ENCODE measurements at regions not wholly inside any gene's neighbourhood (a gene's known extent, or its start where the extent isn't known, plus 50 kb on each side); places are given as distances from the start of the nearest gene placed in this dataset.

DNA sequence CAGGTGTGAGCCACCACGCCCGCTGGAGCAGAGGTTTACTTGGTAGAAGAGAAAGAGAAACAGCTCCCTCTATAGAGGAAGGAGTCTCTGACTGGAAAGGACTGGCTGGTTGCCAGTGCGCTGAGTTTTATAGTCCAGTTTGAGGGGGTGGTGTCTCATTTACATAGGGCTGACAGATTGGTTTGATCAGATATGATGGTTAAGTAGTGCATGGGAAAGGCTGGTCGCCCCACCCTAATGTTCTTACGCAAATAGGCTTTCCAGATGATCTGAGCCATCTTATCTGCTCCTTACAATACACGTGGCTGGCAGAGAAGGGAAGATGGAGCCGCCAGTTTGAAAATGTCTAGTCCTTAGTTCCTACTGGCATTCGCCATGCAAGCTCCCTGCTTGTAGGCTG is 439.5 kb downstream of the NAF1 start:
- no peak for FAIRE-seq

GRCh38 chr4:162715401-162715800 is 451.3 kb downstream of the NAF1 start:
- no peak for FAIRE-seq

GRCh38 chr4:162707962-162708361 is 458.7 kb downstream of the NAF1 start:
- FAIRE-seq: no peak

- no peak for FAIRE-seq
Measured at GRCh38 chr4:162706632-162707031, 460.1 kb downstream of the NAF1 start.

DNA sequence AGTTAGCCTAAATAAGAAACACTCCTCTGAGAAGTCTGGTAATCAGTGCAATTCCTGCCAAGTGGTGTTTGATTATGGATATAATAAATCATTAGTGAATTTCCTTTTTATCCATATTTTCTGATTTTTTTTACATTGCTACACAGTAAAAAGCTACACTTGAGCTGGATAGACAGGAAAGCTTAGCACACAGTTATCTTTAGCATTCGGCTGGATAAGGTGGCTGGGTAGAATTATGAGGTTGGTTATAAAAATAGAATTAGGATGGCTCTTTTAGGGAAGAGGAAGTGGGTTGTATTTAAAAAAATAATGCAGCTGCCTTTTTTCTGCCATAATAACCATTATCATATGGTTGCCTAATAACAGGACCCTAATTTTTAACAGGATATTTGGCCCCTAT is 460.6 kb downstream of the NAF1 start:
- no peak for FAIRE-seq

DNA sequence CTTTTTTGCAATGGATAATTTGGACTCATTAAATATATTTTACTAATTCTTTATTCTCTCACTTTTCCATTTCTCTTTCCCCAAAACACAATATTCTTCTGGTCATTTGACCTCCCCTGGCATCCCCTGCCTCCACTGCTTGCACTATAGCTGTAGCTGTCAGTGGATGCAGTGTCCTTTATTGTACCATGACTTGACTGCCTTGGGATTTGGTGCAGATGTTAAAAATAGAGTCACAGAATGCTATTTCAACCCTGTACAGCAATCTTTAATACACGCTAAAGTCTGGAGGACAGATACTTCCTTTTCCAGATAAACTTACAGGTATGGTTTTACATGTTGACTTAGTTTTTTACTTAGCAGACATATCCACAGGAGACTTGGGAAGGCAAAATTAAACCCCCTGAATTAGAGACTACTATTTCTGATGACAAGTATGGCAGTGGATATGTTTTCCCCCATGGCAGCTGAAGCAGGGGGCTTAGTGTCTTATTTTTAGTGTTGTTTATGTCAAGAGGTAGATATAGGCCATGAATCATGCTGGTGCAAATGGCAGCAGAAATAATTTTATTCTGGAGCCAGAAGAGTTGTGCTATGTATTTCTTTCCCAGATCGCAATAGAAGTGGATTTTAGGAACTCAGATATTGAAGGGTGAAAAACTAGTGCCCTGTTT is 461.4 kb downstream of the NAF1 start:
- FAIRE-seq: no peak

- no peak for FAIRE-seq
Measured at GRCh38 chr4:162700815-162701361, 465.8 kb downstream of the NAF1 start.

GRCh38 chr4:162700358-162700757 is 466.3 kb downstream of the NAF1 start:
- no peak for FAIRE-seq

DNA sequence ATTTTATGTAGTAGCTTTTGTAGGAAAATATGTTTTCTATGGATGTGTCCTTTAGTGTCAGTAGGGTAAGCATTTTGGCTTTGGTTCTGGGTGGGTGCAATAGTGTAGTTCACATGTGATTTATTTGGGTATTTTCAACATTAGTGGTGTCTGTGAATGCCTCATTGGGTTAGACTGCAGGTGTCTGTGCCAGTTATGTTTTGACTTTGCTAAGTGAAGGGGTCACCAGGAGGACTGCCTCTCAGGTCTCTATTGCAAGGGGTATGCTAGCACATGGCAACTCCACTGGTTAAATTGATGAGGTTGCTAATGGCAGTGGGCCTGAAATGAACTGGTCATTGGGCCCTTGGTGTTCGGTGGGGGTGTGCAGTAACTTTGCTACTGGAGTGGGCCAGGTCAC is 467.1 kb downstream of the NAF1 start:
- no peak for FAIRE-seq

- no peak for FAIRE-seq
Measured at GRCh38 chr4:162685410-162685809, 481.3 kb downstream of the NAF1 start.

GRCh38 chr4:162684998-162685397 is 481.7 kb downstream of the NAF1 start:
- FAIRE-seq: no peak

DNA sequence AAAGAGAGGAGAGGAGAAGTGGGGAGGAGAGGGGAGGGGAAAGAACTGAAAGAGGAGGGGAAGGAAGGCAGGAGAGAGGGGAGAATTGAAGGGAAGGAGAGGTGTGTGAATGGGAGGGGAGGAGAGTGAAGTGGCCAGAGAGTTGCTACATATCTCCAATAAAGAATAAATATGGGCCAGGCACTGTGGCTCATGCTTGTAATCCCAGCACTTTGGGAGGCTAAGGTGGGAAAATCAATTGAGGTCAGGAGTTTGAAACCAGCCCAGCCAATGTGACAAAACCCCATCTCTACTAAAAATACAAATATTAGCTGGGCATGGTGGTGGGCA is 482.4 kb downstream of the NAF1 start:
- no peak for FAIRE-seq

DNA sequence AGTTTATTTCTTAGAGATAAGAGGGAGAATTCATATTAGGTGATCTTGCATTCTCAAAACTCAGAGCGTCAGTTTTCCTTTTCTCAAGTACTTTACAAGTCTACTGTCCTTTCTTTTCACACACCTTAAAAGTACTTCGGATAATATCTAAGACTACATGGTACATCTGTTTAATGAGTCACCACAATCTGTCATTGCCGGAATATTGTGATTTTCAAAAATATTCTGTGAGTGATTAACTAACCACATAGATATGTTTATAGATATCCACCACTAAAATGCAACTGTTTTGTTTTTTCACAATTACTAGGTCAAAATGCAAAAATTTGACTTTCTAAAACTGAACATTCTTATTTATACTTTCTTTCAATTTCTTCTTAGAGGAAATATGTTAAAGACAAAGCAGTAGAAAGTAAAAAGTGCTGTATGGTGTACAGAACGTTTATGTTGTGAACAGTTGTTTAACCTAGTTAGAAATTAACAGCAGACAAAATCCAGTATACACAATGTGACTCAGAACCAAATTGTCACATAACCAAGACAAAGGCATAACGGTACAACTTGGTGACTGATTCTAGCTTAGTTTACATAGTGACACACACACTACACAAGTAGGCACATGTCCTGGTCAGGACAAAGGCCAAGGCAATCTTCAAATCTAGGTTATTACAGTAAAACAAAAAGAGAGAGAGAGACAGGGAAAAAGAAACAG is 482.9 kb downstream of the NAF1 start:
- no peak for FAIRE-seq

- no peak for FAIRE-seq
Measured at GRCh38 chr4:162682651-162683050, 484.0 kb downstream of the NAF1 start.

- FAIRE-seq: no peak
Measured at GRCh38 chr4:162681212-162681611, 485.5 kb downstream of the NAF1 start.

- no peak for FAIRE-seq
Measured at GRCh38 chr4:162675661-162676060, 491.0 kb downstream of the NAF1 start.

- no peak for FAIRE-seq
Measured at GRCh38 chr4:162661913-162662312, 498.1 kb upstream of the FSTL5 start.

- no peak for FAIRE-seq
Measured at GRCh38 chr4:162659716-162660115, 495.9 kb upstream of the FSTL5 start.

DNA sequence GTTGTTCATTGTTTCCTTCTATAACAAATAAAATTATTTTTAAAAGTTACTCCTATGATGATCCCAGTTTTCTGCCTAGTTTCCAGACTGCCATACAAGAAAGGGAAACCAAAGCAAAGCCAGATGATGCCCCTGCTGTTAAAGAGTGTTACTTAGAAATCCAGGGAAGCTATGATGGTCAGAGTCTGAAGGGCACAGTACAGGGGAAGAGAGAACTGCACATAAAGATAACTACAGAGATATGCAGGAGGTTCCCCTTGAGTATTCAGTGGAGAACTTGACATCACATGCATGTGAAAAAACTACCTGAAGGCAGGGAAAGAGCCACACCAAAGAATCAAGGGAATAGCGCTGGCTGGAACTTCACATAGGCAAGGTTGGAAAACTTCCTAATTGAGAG is 494.2 kb upstream of the FSTL5 start:
- FAIRE-seq: no peak

- FAIRE-seq: no peak
Measured at GRCh38 chr4:162650166-162650565, 486.4 kb upstream of the FSTL5 start.

DNA sequence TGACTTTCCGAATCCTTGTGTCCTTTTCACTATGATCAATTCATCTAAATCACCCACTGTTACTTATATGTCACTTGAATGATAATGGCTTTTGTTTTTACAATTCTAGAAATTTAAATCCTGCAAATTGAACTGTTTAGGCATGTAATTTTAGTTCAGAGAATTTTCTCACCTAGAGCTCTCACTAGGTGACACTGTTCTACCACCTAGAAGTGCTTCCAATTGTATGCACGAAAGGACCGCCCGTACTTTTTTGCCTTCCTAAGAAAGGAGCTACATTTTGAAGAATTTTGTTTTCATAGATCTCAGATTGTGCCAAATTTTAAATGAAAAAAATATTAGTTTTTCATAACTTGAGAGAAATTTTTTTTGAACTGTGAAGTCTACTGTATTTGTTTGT is 481.6 kb upstream of the FSTL5 start:
- no peak for FAIRE-seq

DNA sequence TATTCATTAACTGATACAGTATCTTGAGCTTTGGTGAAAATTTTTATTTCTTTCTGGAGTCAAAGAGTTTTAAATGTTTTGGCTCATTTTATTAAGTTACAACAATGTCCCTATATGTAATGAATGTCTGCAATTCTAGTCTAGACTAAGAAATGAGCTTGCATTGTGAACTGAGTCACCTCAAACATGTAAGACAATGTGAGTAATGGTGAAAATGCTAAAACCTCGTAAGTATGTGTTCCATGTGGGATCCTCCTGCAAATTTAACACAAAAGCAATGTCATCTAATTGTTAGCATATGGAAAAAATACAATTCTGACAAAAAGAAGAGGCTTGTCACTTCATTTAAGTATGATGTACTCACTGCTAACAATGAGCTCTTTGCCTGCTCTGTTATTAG is 480.5 kb upstream of the FSTL5 start:
- FAIRE-seq: no peak

DNA sequence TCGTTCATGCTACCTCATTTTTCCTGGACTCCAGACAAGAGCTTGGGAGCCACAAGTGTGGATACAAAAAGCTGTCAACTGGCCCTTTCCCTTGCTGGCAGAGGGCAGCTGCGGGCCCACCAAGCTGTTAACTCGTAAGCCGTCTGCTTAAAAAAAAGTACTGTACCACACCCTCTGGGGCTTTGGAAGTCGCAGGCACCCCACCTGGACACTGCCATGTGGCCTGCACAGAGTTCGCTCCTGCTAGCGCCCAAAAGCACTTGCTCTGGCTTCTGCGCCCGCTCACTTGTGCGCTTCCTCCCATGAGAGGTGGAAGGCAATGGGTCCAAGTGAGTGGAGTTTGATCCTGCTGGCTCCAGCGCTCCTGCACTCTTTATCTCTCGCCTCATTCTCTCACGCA is 476.4 kb upstream of the FSTL5 start:
- no peak for FAIRE-seq

GRCh38 chr4:162634390-162634789 is 470.6 kb upstream of the FSTL5 start:
- FAIRE-seq: no peak

DNA sequence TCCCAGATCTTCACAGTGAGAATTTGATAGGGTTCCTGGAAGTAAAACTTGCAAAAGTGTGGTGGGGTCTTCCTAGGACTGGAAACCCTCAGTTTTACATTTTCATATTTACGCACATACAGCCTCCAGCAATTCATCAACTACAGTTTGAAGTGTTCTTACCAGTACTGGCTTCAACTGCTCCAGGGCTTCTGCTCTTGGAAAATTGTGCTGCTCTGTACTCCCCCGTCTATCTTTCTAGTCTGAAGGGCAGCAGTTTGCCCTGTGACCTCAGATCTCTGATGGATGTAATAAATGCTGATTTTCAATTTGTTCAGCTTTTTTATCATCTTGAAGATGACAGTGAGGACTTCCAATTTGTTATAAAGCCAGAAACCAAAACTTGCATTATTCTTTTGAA is 458.9 kb upstream of the FSTL5 start:
- FAIRE-seq: no peak
